ENCODE measurements at regions not wholly inside any gene's neighbourhood (a gene's known extent, or its start where the extent isn't known, plus 50 kb on each side); places are given as distances from the start of the nearest gene placed in this dataset.

DNA sequence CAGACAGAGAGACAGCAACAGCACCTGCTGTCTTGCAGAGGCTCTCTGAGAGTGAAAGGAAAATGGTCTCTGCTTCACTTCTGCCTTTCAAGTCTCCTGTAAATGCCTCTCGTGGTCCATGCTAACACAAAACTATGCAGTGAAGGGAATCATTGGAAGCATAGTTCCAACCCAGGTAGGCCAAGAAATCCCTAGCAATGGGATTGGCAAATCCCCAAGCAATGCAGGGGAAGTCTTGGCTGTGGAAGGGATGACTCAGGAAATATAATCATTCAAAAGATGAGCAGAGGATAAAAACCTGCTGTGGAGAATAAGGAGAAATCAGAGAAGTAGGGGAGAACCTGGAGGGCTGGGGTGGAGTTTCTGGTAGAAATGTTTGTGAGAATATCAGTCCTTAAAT is 216.1 kb upstream of the ZBED5 start:
- Histone ChIP-seq H3K9ac (ENCODE audit: low read depth, low read length) (no peak overlapping the region), H3K4me1 (ENCODE audit: insufficient read depth, low read length) (no peaks in the 10 kb centered on the region), H3K79me2 (ENCODE audit: insufficient read depth, low read length) (no peaks in the 10 kb centered on the region), H3K4me3 (ENCODE audit: low read depth in 1 of 2, low read length in 2 of 2) (no peak overlapping the region), H3K36me3 (ENCODE audit: insufficient read depth, low read length) (no peaks in the 10 kb centered on the region), H3K4me2 (ENCODE audit: insufficient read depth, low read length) (no peak overlapping the region), H3K27ac (ENCODE audit: low read length) (no peak overlapping the region), H2AFZ (ENCODE audit: low read depth, low read length) (no peak overlapping the region), H4K20me1 (ENCODE audit: insufficient read depth, low read length) (no peaks in the 10 kb centered on the region), H3K9me3 (ENCODE audit: insufficient read depth, low read length, severe bottlenecking) (no peaks in the 10 kb centered on the region), H3K27me3 (ENCODE audit: insufficient read depth, low read length, poor library complexity) (peaks cover 3% of the 10 kb centered on the region)
- DNase-seq = no peak
- ATAC-seq (ENCODE audit: insufficient read depth, low read depth) = no peak
- no peak for TF ChIP-seq EZH2 (IDR thresholded peaks at IDR 0.05; ENCODE audit: borderline replicate concordance, low read depth, low read length, severe bottlenecking)
- TF ChIP-seq, protein P1, sequence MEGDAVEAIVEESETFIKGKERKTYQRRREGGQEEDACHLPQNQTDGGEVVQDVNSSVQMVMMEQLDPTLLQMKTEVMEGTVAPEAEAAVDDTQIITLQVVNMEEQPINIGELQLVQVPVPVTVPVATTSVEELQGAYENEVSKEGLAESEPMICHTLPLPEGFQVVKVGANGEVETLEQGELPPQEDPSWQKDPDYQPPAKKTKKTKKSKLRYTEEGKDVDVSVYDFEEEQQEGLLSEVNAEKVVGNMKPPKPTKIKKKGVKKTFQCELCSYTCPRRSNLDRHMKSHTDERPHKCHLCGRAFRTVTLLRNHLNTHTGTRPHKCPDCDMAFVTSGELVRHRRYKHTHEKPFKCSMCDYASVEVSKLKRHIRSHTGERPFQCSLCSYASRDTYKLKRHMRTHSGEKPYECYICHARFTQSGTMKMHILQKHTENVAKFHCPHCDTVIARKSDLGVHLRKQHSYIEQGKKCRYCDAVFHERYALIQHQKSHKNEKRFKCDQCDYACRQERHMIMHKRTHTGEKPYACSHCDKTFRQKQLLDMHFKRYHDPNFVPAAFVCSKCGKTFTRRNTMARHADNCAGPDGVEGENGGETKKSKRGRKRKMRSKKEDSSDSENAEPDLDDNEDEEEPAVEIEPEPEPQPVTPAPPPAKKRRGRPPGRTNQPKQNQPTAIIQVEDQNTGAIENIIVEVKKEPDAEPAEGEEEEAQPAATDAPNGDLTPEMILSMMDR (IDR thresholded peaks at IDR 0.05; ENCODE audit: borderline replicate concordance, extremely low read depth, low read length, poor library complexity, severe bottlenecking) = no peak

DNA sequence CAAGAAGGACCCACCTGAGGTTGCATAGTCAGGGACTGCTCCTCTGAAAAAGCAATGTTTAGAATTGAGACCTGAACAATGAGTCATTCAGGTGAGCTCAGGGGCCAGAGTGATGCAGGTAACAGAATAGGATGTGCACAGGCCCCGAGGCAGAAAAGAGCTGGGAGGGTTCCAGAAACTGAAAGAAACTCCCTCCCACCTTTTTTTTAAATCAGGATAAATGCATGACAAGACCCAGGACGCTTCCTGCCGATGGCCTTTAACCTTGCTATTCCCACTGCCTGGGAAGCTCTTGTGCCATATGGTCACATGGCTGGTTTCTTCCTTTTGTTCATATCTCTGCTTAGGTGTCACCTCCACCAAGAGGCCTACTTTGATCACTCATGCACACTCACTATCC is 214.2 kb upstream of the ZBED5 start:
- H3K9ac ChIP-seq (ENCODE audit: low read depth, low read length) = no peak overlapping the region
- TF ChIP-seq EZH2 (IDR thresholded peaks at IDR 0.05; ENCODE audit: borderline replicate concordance, low read depth, low read length, severe bottlenecking) = no peak
- TF ChIP-seq, protein P1 (IDR thresholded peaks at IDR 0.05; ENCODE audit: borderline replicate concordance, extremely low read depth, low read length, poor library complexity, severe bottlenecking) = no peak
- no peak for ATAC-seq (ENCODE audit: insufficient read depth, low read depth)
- H4K20me1 ChIP-seq (ENCODE audit: insufficient read depth, low read length) = no peaks in the 10 kb centered on the region
- no peaks in the 10 kb centered on the region for H3K79me2 ChIP-seq (ENCODE audit: insufficient read depth, low read length)
- no peak overlapping the region for H3K4me2 ChIP-seq (ENCODE audit: insufficient read depth, low read length)
- no peaks in the 10 kb centered on the region for H3K36me3 ChIP-seq (ENCODE audit: insufficient read depth, low read length)
- no peak overlapping the region for H3K27ac ChIP-seq (ENCODE audit: low read length)
- no peak overlapping the region for H2AFZ ChIP-seq (ENCODE audit: low read depth, low read length)
- no peak overlapping the region for H3K4me3 ChIP-seq (ENCODE audit: low read depth in 1 of 2, low read length in 2 of 2)
- H3K4me1 ChIP-seq (ENCODE audit: insufficient read depth, low read length) = no peaks in the 10 kb centered on the region
- H3K27me3 ChIP-seq (ENCODE audit: insufficient read depth, low read length, poor library complexity) = peaks cover 3% of the 10 kb centered on the region
- no peak for DNase-seq
- H3K9me3 ChIP-seq (ENCODE audit: insufficient read depth, low read length, severe bottlenecking) = no peaks in the 10 kb centered on the region

DNA sequence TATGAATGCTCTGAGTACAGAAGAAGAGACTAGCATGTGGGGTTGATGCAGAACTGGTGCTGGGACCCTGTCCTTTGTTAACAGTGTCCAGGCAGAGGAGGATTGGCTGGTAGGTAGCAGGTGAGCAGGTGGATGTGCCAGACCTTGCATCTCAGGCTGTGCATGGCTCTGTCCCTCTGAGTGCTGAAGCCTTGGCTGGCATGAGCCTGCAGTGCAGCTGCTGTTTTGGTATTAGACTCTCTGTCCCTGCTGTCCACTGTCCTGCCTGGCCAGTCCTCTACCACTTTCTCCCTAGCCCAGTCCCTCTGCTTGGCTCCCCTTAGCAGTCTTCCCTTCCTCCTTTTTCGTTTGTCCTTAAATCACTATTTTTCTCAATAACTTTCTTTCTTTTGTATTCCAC is 213.6 kb upstream of the ZBED5 start:
- Histone ChIP-seq H3K27ac (ENCODE audit: low read length) (no peak overlapping the region), H3K27me3 (ENCODE audit: insufficient read depth, low read length, poor library complexity) (peaks cover 5% of the 10 kb centered on the region), H3K4me1 (ENCODE audit: insufficient read depth, low read length) (no peaks in the 10 kb centered on the region), H3K9ac (ENCODE audit: low read depth, low read length) (no peak overlapping the region), H2AFZ (ENCODE audit: low read depth, low read length) (no peak overlapping the region), H3K4me3 (ENCODE audit: low read depth in 1 of 2, low read length in 2 of 2) (no peak overlapping the region), H3K9me3 (ENCODE audit: insufficient read depth, low read length, severe bottlenecking) (no peaks in the 10 kb centered on the region), H3K79me2 (ENCODE audit: insufficient read depth, low read length) (no peaks in the 10 kb centered on the region), H3K4me2 (ENCODE audit: insufficient read depth, low read length) (no peak overlapping the region), H4K20me1 (ENCODE audit: insufficient read depth, low read length) (no peaks in the 10 kb centered on the region), H3K36me3 (ENCODE audit: insufficient read depth, low read length) (no peaks in the 10 kb centered on the region)
- ATAC-seq (ENCODE audit: insufficient read depth, low read depth) (no peak), DNase-seq (no peak)
- TF ChIP-seq EZH2 (IDR thresholded peaks at IDR 0.05; ENCODE audit: borderline replicate concordance, low read depth, low read length, severe bottlenecking) = no peak
- TF ChIP-seq, protein P1 (IDR thresholded peaks at IDR 0.05; ENCODE audit: borderline replicate concordance, extremely low read depth, low read length, poor library complexity, severe bottlenecking) = no peak

DNA sequence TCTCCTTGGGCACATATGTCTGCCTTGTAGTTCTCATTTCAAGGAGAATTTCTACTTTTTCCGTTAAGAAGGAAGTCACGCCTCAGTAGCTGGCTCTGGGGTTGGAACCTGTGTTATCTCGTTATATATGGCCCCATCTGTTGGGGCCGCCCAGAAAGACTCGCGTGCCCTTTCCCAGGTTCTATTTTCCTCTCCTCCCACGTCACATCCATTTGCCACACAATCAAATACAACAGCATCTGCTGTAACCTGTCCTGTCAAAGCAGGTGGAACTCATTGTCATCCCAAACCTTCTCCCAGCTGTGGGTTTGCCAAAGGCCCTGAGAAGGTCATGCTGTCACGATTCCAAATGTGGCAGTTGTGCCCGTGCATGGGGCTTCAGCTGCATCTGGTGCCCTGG is 213.1 kb upstream of the ZBED5 start:
- DNase-seq (no peak), ATAC-seq (ENCODE audit: insufficient read depth, low read depth) (no peak)
- no peaks in the 10 kb centered on the region for H4K20me1 ChIP-seq (ENCODE audit: insufficient read depth, low read length)
- H3K4me2 ChIP-seq (ENCODE audit: insufficient read depth, low read length) = no peak overlapping the region
- no peak overlapping the region for H3K4me3 ChIP-seq (ENCODE audit: low read depth in 1 of 2, low read length in 2 of 2)
- H2AFZ ChIP-seq (ENCODE audit: low read depth, low read length) = no peak overlapping the region
- peaks cover 6% of the 10 kb centered on the region for H3K27me3 ChIP-seq (ENCODE audit: insufficient read depth, low read length, poor library complexity)
- no peaks in the 10 kb centered on the region for H3K9me3 ChIP-seq (ENCODE audit: insufficient read depth, low read length, severe bottlenecking)
- H3K36me3 ChIP-seq (ENCODE audit: insufficient read depth, low read length) = no peaks in the 10 kb centered on the region
- no peak overlapping the region for H3K9ac ChIP-seq (ENCODE audit: low read depth, low read length)
- no peaks in the 10 kb centered on the region for H3K4me1 ChIP-seq (ENCODE audit: insufficient read depth, low read length)
- H3K79me2 ChIP-seq (ENCODE audit: insufficient read depth, low read length) = no peaks in the 10 kb centered on the region
- TF ChIP-seq EZH2 (IDR thresholded peaks at IDR 0.05; ENCODE audit: borderline replicate concordance, low read depth, low read length, severe bottlenecking) = no peak
- TF ChIP-seq, protein P1 (IDR thresholded peaks at IDR 0.05; ENCODE audit: borderline replicate concordance, extremely low read depth, low read length, poor library complexity, severe bottlenecking) = no peak
- H3K27ac ChIP-seq (ENCODE audit: low read length) = no peak overlapping the region

Data from DND-41 (cell line).